ENCODE measurements at regions not wholly inside any gene's neighbourhood (a gene's known extent, or its start where the extent isn't known, plus 50 kb on each side); places are given as distances from the start of the nearest gene placed in this dataset.

GRCh38 chr5:7225826-7226225 is 170.1 kb upstream of the ADCY2 start (continued):
- no peak for TF ChIP-seq CHD7 (IDR thresholded peaks at IDR 0.05; ENCODE audit: insufficient replicate concordance, low read length)
- TF ChIP-seq ZNF274 (IDR thresholded peaks at IDR 0.05; ENCODE audit: borderline replicate concordance, extremely low read depth, low read length), result no peak
- TF ChIP-seq POLR2AphosphoS5 (IDR thresholded peaks at IDR 0.05; ENCODE audit: low read depth, low read length), result no peak
- no peak for TF ChIP-seq GABPA (IDR thresholded peaks at IDR 0.05; ENCODE audit: borderline replicate concordance, insufficient read depth, low read length)
- TF ChIP-seq CREB1 (IDR thresholded peaks at IDR 0.05), result no peak
- no peak for TF ChIP-seq RAD21 (IDR thresholded peaks at IDR 0.05 in 1 of 2, conservative IDR thresholded peaks at IDR 0.05 in 1 of 2; ENCODE audit: low read depth in 2 of 2, low read length in 2 of 2)
- no peak for TF ChIP-seq RXRA (IDR thresholded peaks at IDR 0.05; ENCODE audit: insufficient read depth, low read depth, low read length)

All from H1 (cell line).